ENCODE measurements at regions not wholly inside any gene's neighbourhood (a gene's known extent, or its start where the extent isn't known, plus 50 kb on each side); places are given as distances from the start of the nearest gene placed in this dataset.
"Not testable (repeated sequence)": the region's sequence is repeated elsewhere in the genome, so short reads cannot be mapped to it uniquely, and the experiment has no call there.

GRCh38 chr2:116719836-116720235, 1094.7 kb upstream of the DDX18 start:
- H3K4me1 Mint-ChIP-seq: no peaks in the 10 kb centered on the region
- no peak overlapping the region for H3K27ac Mint-ChIP-seq
- H3K27me3 Mint-ChIP-seq: no peaks in the 10 kb centered on the region
- CTCF ChIA-PET: no interaction called here
- ATAC-seq: no peak
- no peak overlapping the region for H3K4me3 Mint-ChIP-seq
- H3K9me3 Mint-ChIP-seq (ENCODE audit: low read depth): peaks cover 13% of the 10 kb centered on the region
- no peak for DNase-seq
- H3K36me3 Mint-ChIP-seq: no peaks in the 10 kb centered on the region

DNA sequence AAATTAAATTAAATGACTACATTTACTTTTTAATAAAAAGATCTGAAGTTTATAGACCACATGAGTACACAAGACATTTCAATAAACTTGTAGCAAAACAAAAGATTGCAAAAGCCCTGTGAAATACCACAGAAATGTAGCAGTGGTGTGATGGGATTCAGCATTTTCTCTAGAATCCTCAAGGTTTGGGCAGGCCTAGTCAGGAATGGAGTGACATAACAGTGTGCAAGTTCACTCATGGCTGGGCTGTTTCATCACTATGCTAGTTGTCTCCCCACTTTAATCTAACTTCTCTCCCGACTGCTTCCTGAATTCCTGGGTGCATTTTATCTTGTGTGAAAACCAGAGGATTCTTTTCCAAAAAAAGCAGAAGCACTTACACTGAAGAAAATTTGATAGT, 1089.9 kb upstream of the DDX18 start:
- H3K36me3 Mint-ChIP-seq: no peaks in the 10 kb centered on the region
- ATAC-seq (no peak), DNase-seq (no peak)
- H3K27ac Mint-ChIP-seq: no peak overlapping the region
- CTCF ChIA-PET: no interaction called here
- H3K4me1 Mint-ChIP-seq: no peaks in the 10 kb centered on the region
- no peaks in the 10 kb centered on the region for H3K27me3 Mint-ChIP-seq
- H3K9me3 Mint-ChIP-seq (ENCODE audit: low read depth): peaks cover 9% of the 10 kb centered on the region
- no peak overlapping the region for H3K4me3 Mint-ChIP-seq

GRCh38 chr2:116732322-116732721, 1082.2 kb upstream of the DDX18 start:
- Mint-ChIP-seq H3K4me3 (no peak overlapping the region), H3K4me1 (no peaks in the 10 kb centered on the region), H3K9me3 (ENCODE audit: low read depth) (peaks cover 7% of the 10 kb centered on the region), H3K36me3 (no peaks in the 10 kb centered on the region), H3K27me3 (no peaks in the 10 kb centered on the region), H3K27ac (no peak overlapping the region)
- CTCF ChIA-PET: no interaction called here
- ATAC-seq (no peak), DNase-seq (no peak)

DNA sequence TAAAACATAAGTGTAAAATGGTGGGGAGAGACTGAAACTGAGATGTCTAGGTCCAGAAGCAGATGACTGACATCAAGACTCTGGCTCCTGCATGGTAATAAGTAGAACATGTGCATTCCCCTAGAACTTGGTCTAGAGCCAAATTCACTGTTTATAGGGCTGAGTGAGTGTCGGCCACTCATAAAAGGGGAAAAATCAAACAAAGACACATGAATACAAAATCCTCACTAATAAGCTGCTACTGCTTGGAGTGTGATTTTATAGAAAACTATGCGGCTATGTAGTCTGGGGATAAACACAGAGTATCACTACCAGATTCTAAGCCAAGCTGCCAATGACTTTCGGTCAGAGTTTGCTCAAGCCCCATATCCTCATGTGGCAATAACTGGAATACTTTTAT, 1080.8 kb upstream of the DDX18 start:
- CTCF ChIA-PET: no interaction called here
- no peak overlapping the region for H3K4me3 Mint-ChIP-seq
- no peaks in the 10 kb centered on the region for H3K4me1 Mint-ChIP-seq
- no peak overlapping the region for H3K27ac Mint-ChIP-seq
- ATAC-seq: no peak
- no peaks in the 10 kb centered on the region for H3K36me3 Mint-ChIP-seq
- H3K27me3 Mint-ChIP-seq: no peaks in the 10 kb centered on the region
- peaks cover 7% of the 10 kb centered on the region for H3K9me3 Mint-ChIP-seq (ENCODE audit: low read depth)
- DNase-seq: no peak

DNA sequence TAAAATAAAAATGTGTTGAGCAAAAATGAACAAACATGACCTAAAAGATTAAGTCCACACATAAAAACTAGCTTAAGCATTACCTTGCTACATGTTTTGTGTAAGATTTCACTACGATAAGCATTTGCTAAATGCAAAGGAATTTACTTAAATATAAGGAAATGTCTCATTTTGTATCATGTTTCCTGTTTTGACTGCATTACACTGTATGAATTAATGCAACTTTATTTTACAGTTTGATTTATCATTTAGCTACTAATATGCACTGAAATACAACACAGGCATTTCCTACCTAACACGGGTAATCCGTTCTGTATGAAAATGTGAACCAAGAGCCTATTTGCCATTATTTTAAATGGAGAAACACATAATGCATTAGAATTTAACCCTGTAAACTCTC, 1076.5 kb upstream of the DDX18 start:
- DNase-seq (no peak), ATAC-seq (no peak)
- Mint-ChIP-seq H3K36me3 (no peaks in the 10 kb centered on the region), H3K27me3 (no peaks in the 10 kb centered on the region), H3K27ac (no peak overlapping the region), H3K4me3 (no peak overlapping the region), H3K4me1 (no peaks in the 10 kb centered on the region), H3K9me3 (ENCODE audit: low read depth) (peaks cover 7% of the 10 kb centered on the region)
- CTCF ChIA-PET: no interaction called here

DNA sequence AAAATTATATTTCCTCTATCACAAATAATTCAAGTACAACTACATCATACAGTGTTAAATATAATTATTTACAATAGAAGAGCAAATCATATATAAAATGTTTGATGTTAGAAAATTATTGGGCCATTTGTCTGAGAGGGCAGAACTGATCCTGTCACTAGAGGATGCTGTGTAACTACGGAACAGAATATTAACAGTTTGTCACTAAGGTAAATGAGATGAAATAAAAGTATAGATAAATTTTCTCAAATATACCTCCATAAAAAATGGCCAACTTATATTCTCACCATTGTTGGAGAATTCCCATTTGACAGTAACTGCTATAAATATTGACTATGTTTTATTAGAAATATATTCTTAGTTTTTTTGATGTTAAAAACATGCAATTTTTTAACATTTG, 1067.4 kb upstream of the DDX18 start:
- H3K36me3 Mint-ChIP-seq: no peaks in the 10 kb centered on the region
- H3K27me3 Mint-ChIP-seq: no peaks in the 10 kb centered on the region
- H3K4me1 Mint-ChIP-seq: no peaks in the 10 kb centered on the region
- H3K27ac Mint-ChIP-seq: no peak overlapping the region
- CTCF ChIA-PET: no interaction called here
- no peak for ATAC-seq
- DNase-seq: no peak
- H3K9me3 Mint-ChIP-seq (ENCODE audit: low read depth): peaks cover 2% of the 10 kb centered on the region
- no peak overlapping the region for H3K4me3 Mint-ChIP-seq

DNA sequence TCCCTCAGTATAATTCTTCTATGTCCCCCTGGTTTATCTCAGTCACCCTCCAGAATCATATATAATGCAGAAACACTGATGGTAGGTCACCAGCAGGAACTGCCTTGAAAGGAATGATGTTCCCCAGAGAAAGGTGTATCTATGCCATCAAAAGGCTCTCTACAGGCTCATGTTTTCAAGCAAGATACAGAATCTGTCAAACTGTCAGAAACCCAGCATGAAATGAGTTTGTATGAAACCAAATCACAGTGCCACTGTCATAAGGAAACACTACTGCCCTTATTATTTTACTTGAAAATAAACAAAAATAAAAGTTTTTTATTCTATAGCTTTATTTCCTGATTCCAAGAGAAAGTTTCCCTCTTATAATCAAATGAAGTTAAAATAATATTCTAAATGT, 1064.5 kb upstream of the DDX18 start:
- no peak overlapping the region for H3K4me3 Mint-ChIP-seq
- peaks cover 10% of the 10 kb centered on the region for H3K9me3 Mint-ChIP-seq (ENCODE audit: low read depth)
- CTCF ChIA-PET: no interaction called here
- no peaks in the 10 kb centered on the region for H3K36me3 Mint-ChIP-seq
- no peak for DNase-seq
- H3K27ac Mint-ChIP-seq: no peak overlapping the region
- no peaks in the 10 kb centered on the region for H3K27me3 Mint-ChIP-seq
- ATAC-seq: no peak
- no peaks in the 10 kb centered on the region for H3K4me1 Mint-ChIP-seq

- no peak for DNase-seq
- Mint-ChIP-seq H3K36me3 (no peaks in the 10 kb centered on the region), H3K27ac (no peak overlapping the region), H3K27me3 (no peaks in the 10 kb centered on the region), H3K4me1 (no peaks in the 10 kb centered on the region), H3K9me3 (ENCODE audit: low read depth) (peaks cover 11% of the 10 kb centered on the region), H3K4me3 (no peak overlapping the region)
- CTCF ChIA-PET: no interaction called here
- no peak for ATAC-seq
Measured at GRCh38 chr2:116754381-116755101, 1060.0 kb upstream of the DDX18 start.

DNA sequence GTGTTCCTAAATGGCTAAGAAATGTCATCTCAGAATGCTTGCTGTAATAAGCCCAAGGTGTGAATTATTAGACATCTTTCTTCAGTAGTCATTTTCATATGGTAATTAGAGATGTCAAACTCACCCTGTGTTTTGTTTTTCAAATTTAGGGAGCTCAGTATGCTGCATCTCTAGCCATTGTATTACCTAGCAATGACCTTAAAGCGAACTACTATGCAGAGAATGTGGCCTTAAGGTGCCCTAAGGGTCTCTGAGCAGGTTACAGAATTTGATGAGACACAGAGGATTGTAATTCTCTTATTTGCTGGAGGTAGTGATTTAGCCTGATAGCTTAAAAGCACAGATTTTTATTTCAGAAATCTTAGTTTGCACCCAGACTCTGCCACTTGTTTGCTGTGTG, 1052.6 kb upstream of the DDX18 start:
- no peaks in the 10 kb centered on the region for H3K36me3 Mint-ChIP-seq
- H3K9me3 Mint-ChIP-seq (ENCODE audit: low read depth): peaks cover 8% of the 10 kb centered on the region
- ATAC-seq (no peak), DNase-seq (no peak)
- CTCF ChIA-PET: no interaction called here
- no peaks in the 10 kb centered on the region for H3K27me3 Mint-ChIP-seq
- H3K4me3 Mint-ChIP-seq: no peak overlapping the region
- H3K27ac Mint-ChIP-seq: no peak overlapping the region
- no peaks in the 10 kb centered on the region for H3K4me1 Mint-ChIP-seq

GRCh38 chr2:116769514-116769913, 1045.0 kb upstream of the DDX18 start:
- ATAC-seq (no peak), DNase-seq (no peak)
- Mint-ChIP-seq H3K9me3 (ENCODE audit: low read depth) (peaks cover 12% of the 10 kb centered on the region), H3K36me3 (no peaks in the 10 kb centered on the region), H3K27me3 (no peaks in the 10 kb centered on the region), H3K4me3 (no peak overlapping the region), H3K27ac (no peak overlapping the region), H3K4me1 (no peaks in the 10 kb centered on the region)
- CTCF ChIA-PET: no interaction called here

DNA sequence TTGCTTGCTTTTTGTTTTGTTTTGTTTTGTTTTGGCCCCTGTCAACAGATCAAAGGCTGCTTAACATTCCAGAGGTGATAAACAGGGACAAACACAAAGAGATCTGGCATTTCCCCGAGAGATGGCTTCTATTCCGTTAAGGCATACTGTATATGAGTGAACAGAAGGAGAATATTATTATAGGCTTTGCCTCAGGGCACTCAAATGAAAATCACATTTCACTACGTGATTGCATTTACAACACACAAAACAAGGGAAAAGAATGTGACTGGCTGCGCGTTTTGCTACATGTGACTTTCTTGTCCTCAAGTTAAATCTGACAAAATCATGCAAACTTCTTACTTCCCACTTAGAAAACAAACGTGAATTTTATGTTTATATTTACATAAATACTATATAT, 1037.9 kb upstream of the DDX18 start:
- Mint-ChIP-seq H3K4me3 (no peak overlapping the region), H3K27ac (no peak overlapping the region), H3K36me3 (no peaks in the 10 kb centered on the region), H3K27me3 (no peaks in the 10 kb centered on the region), H3K4me1 (no peaks in the 10 kb centered on the region), H3K9me3 (ENCODE audit: low read depth) (peaks cover 7% of the 10 kb centered on the region)
- CTCF ChIA-PET: no interaction called here
- no peak for DNase-seq
- no peak for ATAC-seq

- peaks cover 2% of the 10 kb centered on the region for H3K9me3 Mint-ChIP-seq (ENCODE audit: low read depth)
- H3K4me1 Mint-ChIP-seq: no peaks in the 10 kb centered on the region
- DNase-seq: no peak
- CTCF ChIA-PET: no interaction called here
- no peaks in the 10 kb centered on the region for H3K27me3 Mint-ChIP-seq
- H3K4me3 Mint-ChIP-seq: no peak overlapping the region
- H3K36me3 Mint-ChIP-seq: no peaks in the 10 kb centered on the region
- no peak for ATAC-seq
- no peak overlapping the region for H3K27ac Mint-ChIP-seq
Measured at GRCh38 chr2:116787848-116788247, 1026.6 kb upstream of the DDX18 start.

DNA sequence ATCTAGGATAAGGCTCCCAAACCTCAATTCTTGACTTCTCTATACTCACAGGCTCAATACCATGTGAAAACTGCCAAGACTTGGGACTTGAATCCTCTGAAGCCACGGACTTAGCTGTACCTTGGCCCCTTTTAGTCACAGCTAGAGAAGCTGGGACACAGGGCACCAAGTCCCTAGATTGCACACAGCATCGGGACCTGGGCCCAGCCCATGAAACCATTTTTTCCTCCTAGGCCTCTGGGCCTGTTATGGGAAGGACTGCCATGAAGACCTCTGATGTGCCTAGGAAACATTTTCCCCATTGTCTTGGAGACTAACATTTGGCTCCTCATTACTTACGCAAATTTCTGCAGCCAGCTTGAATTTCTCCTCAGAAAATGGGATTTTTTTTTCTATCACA, 1011.8 kb upstream of the DDX18 start:
- Mint-ChIP-seq H3K4me1 (no peaks in the 10 kb centered on the region), H3K27me3 (no peaks in the 10 kb centered on the region), H3K36me3 (peaks cover 1% of the 10 kb centered on the region), H3K27ac (no peak overlapping the region), H3K9me3 (ENCODE audit: low read depth) (peaks cover 15% of the 10 kb centered on the region), H3K4me3 (no peak overlapping the region)
- no peak for DNase-seq
- CTCF ChIA-PET: no interaction called here
- no peak for ATAC-seq

GRCh38 chr2:116804901-116805300, 1009.6 kb upstream of the DDX18 start:
- no peaks in the 10 kb centered on the region for H3K27me3 Mint-ChIP-seq
- no peak overlapping the region for H3K27ac Mint-ChIP-seq
- H3K9me3 Mint-ChIP-seq (ENCODE audit: low read depth): peaks cover 12% of the 10 kb centered on the region
- H3K4me1 Mint-ChIP-seq: no peaks in the 10 kb centered on the region
- DNase-seq (no peak), ATAC-seq (no peak)
- peaks cover 1% of the 10 kb centered on the region for H3K36me3 Mint-ChIP-seq
- CTCF ChIA-PET: no interaction called here
- no peak overlapping the region for H3K4me3 Mint-ChIP-seq

- H3K27ac Mint-ChIP-seq, CTCF ChIA-PET, H3K4me1 Mint-ChIP-seq, ATAC-seq, H3K27me3 Mint-ChIP-seq, H3K36me3 Mint-ChIP-seq, DNase-seq, H3K4me3 Mint-ChIP-seq: not testable (repeated sequence)
- H3K9me3 Mint-ChIP-seq (ENCODE audit: low read depth): peaks cover 13% of the 10 kb centered on the region
Measured at GRCh38 chr2:116806505-116806904, 1008.0 kb upstream of the DDX18 start.

All from activated CD8-positive, alpha-beta memory T cell treated with anti-CD3 and anti-CD28 coated beads, Interleukin-2, amount 10 ng/mL, durations not matched to agents 7 days and 5 days (primary cell).